ENCODE measurements at regions not wholly inside any gene's neighbourhood (a gene's known extent, or its start where the extent isn't known, plus 50 kb on each side); places are given as distances from the start of the nearest gene placed in this dataset.
"Not testable (repeated sequence)": the region's sequence is repeated elsewhere in the genome, so short reads cannot be mapped to it uniquely, and the experiment has no call there.

GRCh38 chr2:94584569-94584968, 286.7 kb upstream of the TEKT4 start:
- TF ChIP-seq, protein P1, sequence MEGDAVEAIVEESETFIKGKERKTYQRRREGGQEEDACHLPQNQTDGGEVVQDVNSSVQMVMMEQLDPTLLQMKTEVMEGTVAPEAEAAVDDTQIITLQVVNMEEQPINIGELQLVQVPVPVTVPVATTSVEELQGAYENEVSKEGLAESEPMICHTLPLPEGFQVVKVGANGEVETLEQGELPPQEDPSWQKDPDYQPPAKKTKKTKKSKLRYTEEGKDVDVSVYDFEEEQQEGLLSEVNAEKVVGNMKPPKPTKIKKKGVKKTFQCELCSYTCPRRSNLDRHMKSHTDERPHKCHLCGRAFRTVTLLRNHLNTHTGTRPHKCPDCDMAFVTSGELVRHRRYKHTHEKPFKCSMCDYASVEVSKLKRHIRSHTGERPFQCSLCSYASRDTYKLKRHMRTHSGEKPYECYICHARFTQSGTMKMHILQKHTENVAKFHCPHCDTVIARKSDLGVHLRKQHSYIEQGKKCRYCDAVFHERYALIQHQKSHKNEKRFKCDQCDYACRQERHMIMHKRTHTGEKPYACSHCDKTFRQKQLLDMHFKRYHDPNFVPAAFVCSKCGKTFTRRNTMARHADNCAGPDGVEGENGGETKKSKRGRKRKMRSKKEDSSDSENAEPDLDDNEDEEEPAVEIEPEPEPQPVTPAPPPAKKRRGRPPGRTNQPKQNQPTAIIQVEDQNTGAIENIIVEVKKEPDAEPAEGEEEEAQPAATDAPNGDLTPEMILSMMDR (IDR thresholded peaks at IDR 0.05) = not testable (repeated sequence)
- TF ChIP-seq RFX5 (IDR thresholded peaks at IDR 0.05; ENCODE audit: low read length); JUND (IDR thresholded peaks at IDR 0.05); FOXM1 (IDR thresholded peaks at IDR 0.05; ENCODE audit: low read depth); NFIC (IDR thresholded peaks at IDR 0.05; ENCODE audit: borderline replicate concordance); EP300 (IDR thresholded peaks at IDR 0.05; ENCODE audit: borderline replicate concordance in 1 of 2, low read depth in 1 of 2, low read length in 1 of 2); ZBTB33 (IDR thresholded peaks at IDR 0.05; ENCODE audit: borderline replicate concordance, low read depth): not testable (repeated sequence)
- TF ChIP-seq, protein P2, sequence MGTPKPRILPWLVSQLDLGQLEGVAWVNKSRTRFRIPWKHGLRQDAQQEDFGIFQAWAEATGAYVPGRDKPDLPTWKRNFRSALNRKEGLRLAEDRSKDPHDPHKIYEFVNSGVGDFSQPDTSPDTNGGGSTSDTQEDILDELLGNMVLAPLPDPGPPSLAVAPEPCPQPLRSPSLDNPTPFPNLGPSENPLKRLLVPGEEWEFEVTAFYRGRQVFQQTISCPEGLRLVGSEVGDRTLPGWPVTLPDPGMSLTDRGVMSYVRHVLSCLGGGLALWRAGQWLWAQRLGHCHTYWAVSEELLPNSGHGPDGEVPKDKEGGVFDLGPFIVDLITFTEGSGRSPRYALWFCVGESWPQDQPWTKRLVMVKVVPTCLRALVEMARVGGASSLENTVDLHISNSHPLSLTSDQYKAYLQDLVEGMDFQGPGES (IDR thresholded peaks at IDR 0.05; ENCODE audit: low read depth, low read length) = not testable (repeated sequence)

Measured in SK-N-SH (cell line).